ENCODE measurements at regions not wholly inside any gene's neighbourhood (a gene's known extent, or its start where the extent isn't known, plus 50 kb on each side); places are given as distances from the start of the nearest gene placed in this dataset.

DNA sequence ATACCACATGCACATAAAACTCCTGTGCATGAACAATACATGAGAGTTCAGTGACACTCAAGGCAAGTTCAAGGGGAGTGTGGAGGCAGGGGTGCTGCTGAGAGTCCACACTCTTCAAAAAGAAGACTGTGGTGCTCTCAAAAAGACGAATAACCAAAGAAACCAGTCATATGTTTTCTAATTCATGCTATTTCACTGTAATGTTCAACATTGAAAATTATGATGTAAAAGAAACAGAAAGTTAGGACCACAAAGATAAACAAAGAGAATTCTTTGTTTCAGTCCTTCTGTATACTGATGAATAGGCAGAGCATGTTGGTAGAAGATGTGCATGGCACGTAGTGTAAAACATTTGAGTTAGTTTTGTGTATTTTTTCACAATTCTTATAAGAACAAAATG is 864.2 kb upstream of the LRATD1 start:
- H3K27me3 Mint-ChIP-seq (ENCODE audit: low read depth) = no peaks in the 10 kb centered on the region; the same call in 1 of the 2 replicates
- H3K27ac Mint-ChIP-seq = no peak overlapping the region

More for the DNA sequence above, 864.2 kb upstream of the LRATD1 start:
- no peaks in the 10 kb centered on the region for H3K27me3 ChIP-seq (ENCODE audit: insufficient read depth, low read length)
- H3K9me3 Mint-ChIP-seq = no peaks in the 10 kb centered on the region
- no peak overlapping the region for H3K4me2 ChIP-seq (ENCODE audit: insufficient read depth, insufficient read length, low read length)
- H2AFZ ChIP-seq (ENCODE audit: low read length) = no peak overlapping the region
- TF ChIP-seq, protein P1, sequence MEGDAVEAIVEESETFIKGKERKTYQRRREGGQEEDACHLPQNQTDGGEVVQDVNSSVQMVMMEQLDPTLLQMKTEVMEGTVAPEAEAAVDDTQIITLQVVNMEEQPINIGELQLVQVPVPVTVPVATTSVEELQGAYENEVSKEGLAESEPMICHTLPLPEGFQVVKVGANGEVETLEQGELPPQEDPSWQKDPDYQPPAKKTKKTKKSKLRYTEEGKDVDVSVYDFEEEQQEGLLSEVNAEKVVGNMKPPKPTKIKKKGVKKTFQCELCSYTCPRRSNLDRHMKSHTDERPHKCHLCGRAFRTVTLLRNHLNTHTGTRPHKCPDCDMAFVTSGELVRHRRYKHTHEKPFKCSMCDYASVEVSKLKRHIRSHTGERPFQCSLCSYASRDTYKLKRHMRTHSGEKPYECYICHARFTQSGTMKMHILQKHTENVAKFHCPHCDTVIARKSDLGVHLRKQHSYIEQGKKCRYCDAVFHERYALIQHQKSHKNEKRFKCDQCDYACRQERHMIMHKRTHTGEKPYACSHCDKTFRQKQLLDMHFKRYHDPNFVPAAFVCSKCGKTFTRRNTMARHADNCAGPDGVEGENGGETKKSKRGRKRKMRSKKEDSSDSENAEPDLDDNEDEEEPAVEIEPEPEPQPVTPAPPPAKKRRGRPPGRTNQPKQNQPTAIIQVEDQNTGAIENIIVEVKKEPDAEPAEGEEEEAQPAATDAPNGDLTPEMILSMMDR (conservative IDR thresholded peaks at IDR 0.05) = no peak
- DNase-seq = no peak
- H3K4me1 ChIP-seq (ENCODE audit: insufficient read depth, low read length) = no peaks in the 10 kb centered on the region
- H3K79me1 ChIP-seq (ENCODE audit: insufficient read depth, low read depth, low read length, poor library complexity, severe bottlenecking) = no peaks in the 10 kb centered on the region
- H4K8ac ChIP-seq (replicated peaks; ENCODE audit: insufficient read length, low read depth, low read length) = no peak overlapping the region
- H3K79me2 ChIP-seq (ENCODE audit: insufficient read depth, low read length) = no peaks in the 10 kb centered on the region
- H3K18ac ChIP-seq (ENCODE audit: insufficient read length, low read depth, low read length) = no peak overlapping the region
- H2AK5ac ChIP-seq (ENCODE audit: insufficient read length, low read length) = no peak overlapping the region
- H2BK15ac ChIP-seq (ENCODE audit: low read depth, low read length) = no peak overlapping the region
- no peak overlapping the region for H3T11ph ChIP-seq (ENCODE audit: low read length)
- H2BK5ac ChIP-seq (ENCODE audit: insufficient read length, low read length) = no peak overlapping the region
- no peak overlapping the region for H3K14ac ChIP-seq (ENCODE audit: insufficient read depth, low read length)
- H4K5ac ChIP-seq (ENCODE audit: insufficient read length, low read depth, low read length) = no peak overlapping the region
- no peak overlapping the region for H3K9ac ChIP-seq (ENCODE audit: extremely low read depth, insufficient read length, low read length)
- H3K56ac ChIP-seq (ENCODE audit: insufficient read length, low read depth, low read length) = no peak overlapping the region
- no peak overlapping the region for H2BK120ac ChIP-seq (ENCODE audit: low read depth, low read length, poor library complexity, severe bottlenecking)
- no peak overlapping the region for H4K91ac ChIP-seq (ENCODE audit: insufficient read length, low read depth, low read length)
- H2BK20ac ChIP-seq (ENCODE audit: low read depth, low read length, poor library complexity, severe bottlenecking) = no peak overlapping the region
- H3K4me3 Mint-ChIP-seq = no peak overlapping the region
- H3K4ac ChIP-seq (ENCODE audit: low read depth, low read length) = no peak overlapping the region
- no peak overlapping the region for H2BK12ac ChIP-seq (ENCODE audit: insufficient read length, low read depth, low read length)
- WGBS (ENCODE audit: extremely low coverage, insufficient read length, low lambda C conversion rate) = no CpG with 5 or more reads among the region's 2 CpGs
- H4K20me1 ChIP-seq (ENCODE audit: control insufficient read depth, insufficient read depth, insufficient read length) = no peaks in the 10 kb centered on the region
- no peaks in the 10 kb centered on the region for H3K4me1 Mint-ChIP-seq
- H3K23ac ChIP-seq (ENCODE audit: insufficient read length, low read depth, low read length) = no peak overlapping the region
- no peak overlapping the region for H3K27ac ChIP-seq (ENCODE audit: insufficient read length, low read depth, low read length)
- H3K23me2 ChIP-seq (ENCODE audit: insufficient read length, low read depth, low read length, poor library complexity, severe bottlenecking) = no peaks in the 10 kb centered on the region
- H3K36me3 Mint-ChIP-seq (ENCODE audit: insufficient read depth in 1 of 3, low read depth in 3 of 3) = no peaks in the 10 kb centered on the region
- H3K9me3 ChIP-seq (ENCODE audit: control insufficient read depth, low read depth, low read length) = no peaks in the 10 kb centered on the region
